Mesenchymal stem cell (in vitro differentiated cells and primary cell): ENCODE measurements at regions not wholly inside any gene's neighbourhood (a gene's known extent, or its start where the extent isn't known, plus 50 kb on each side); places are given as distances from the start of the nearest gene placed in this dataset.

Source experiments
- DNase-seq: peaks from one replicate; pipeline ENCODE4 v3.0.0-alpha.2; 2013
- H2AFZ ChIP-seq: one replicate; pipeline ENCODE4 v1.6.1; 2013; ENCODE audit warnings: low read depth, mild to moderate bottlenecking, control low read depth, inconsistent platforms, low read length, moderate library complexity
- H2AK5ac ChIP-seq: 2 replicates; pipeline ENCODE4 v1.6.1; 2013; ENCODE audit warnings: low read length, moderate library complexity, mild to moderate bottlenecking, inconsistent platforms; ENCODE audit not compliant: severe bottlenecking
- H2BK120ac ChIP-seq: one replicate; pipeline ENCODE4 v1.6.1; 2013; ENCODE audit warnings: low read depth, mild to moderate bottlenecking, inconsistent platforms, low read length, moderate library complexity
- H2BK12ac ChIP-seq, 2 experiments: one replicate each; pipeline ENCODE4 v1.6.1; 2013; ENCODE audit warnings: inconsistent platforms in 2 of 2, low read length in 2 of 2, mild to moderate bottlenecking in 2 of 2, moderate library complexity in 2 of 2, control low read depth in 1 of 2
- H2BK15ac ChIP-seq: one replicate; pipeline ENCODE4 v1.6.1; 2013; ENCODE audit warnings: mild to moderate bottlenecking, low read depth, inconsistent platforms; ENCODE audit not compliant: poor library complexity, severe bottlenecking
- H2BK5ac ChIP-seq: 2 replicates; pipeline ENCODE4 v1.6.1; 2013; ENCODE audit warnings: low read depth, mild to moderate bottlenecking, low read length, control low read depth, inconsistent platforms; ENCODE audit not compliant: poor library complexity, severe bottlenecking
- H3K14ac ChIP-seq, 2 experiments: one replicate each; pipeline ENCODE4 v1.6.1; 2013; ENCODE audit warnings: inconsistent platforms in 2 of 2, low read length in 2 of 2, control low read depth in 1 of 2, mild to moderate bottlenecking in 1 of 2, moderate library complexity in 1 of 2
- H3K18ac ChIP-seq, 2 experiments: one replicate each; pipeline ENCODE4 v1.6.1; 2013; ENCODE audit warnings: inconsistent platforms in 2 of 2, low read length in 2 of 2, control low read depth in 1 of 2, low read depth in 1 of 2, mild to moderate bottlenecking in 1 of 2
- H3K23ac ChIP-seq, 2 experiments: one replicate each; pipeline ENCODE4 v1.6.1; 2013; ENCODE audit warnings: inconsistent platforms in 2 of 2, low read length in 2 of 2, mild to moderate bottlenecking in 2 of 2, moderate library complexity in 2 of 2, control low read depth in 1 of 2
- H3K27ac ChIP-seq: 2 replicates; pipeline ENCODE4 v1.5.1; 2013; ENCODE audit warnings: mild to moderate bottlenecking, moderate library complexity, low read length, control low read depth, inconsistent platforms; ENCODE audit not compliant: poor library complexity, severe bottlenecking
- H3K27me3 ChIP-seq, 2 experiments: 2 replicates each; pipeline versions ENCODE4 v1.6.1 to v1.7.0; 2013; ENCODE audit warnings: low read length in 2 of 2, mild to moderate bottlenecking in 2 of 2, moderate library complexity in 2 of 2, control low read depth in 1 of 2, inconsistent platforms in 1 of 2; ENCODE audit not compliant: control insufficient read depth in 1 of 2, insufficient read depth in 1 of 2
- H3K36me3 ChIP-seq, 2 experiments: 2 replicates each; pipeline versions ENCODE4 v1.6.1 to v1.7.0; 2013; ENCODE audit warnings: low read length in 2 of 2, control low read depth in 1 of 2, inconsistent platforms in 1 of 2, low read depth in 1 of 2, mild to moderate bottlenecking in 1 of 2; ENCODE audit not compliant: insufficient read depth in 2 of 2, control insufficient read depth in 1 of 2
- H3K4ac ChIP-seq, 2 experiments: one replicate each; pipeline ENCODE4 v1.6.1; 2013; ENCODE audit warnings: inconsistent platforms in 2 of 2, low read length in 2 of 2, mild to moderate bottlenecking in 2 of 2, moderate library complexity in 2 of 2, control low read depth in 1 of 2, low read depth in 1 of 2
- H3K4me1 ChIP-seq: 2 replicates; pipeline ENCODE4 v1.6.1; 2013; ENCODE audit warnings: low read depth, low read length, control low read depth; ENCODE audit not compliant: control insufficient read depth, insufficient read depth
- H3K4me2 ChIP-seq: 2 replicates; pipeline ENCODE4 v1.6.1; 2013; ENCODE audit warnings: low read length, mild to moderate bottlenecking, inconsistent platforms; ENCODE audit not compliant: poor library complexity, severe bottlenecking
- H3K4me3 ChIP-seq, 2 experiments: 2 replicates each; pipeline versions ENCODE4 v1.5.1 to v1.7.0; 2013; ENCODE audit warnings: low read length in 2 of 2, mild to moderate bottlenecking in 2 of 2, control low read depth in 1 of 2, low read depth in 1 of 2; ENCODE audit not compliant: insufficient read depth in 1 of 2
- H3K79me1 ChIP-seq: replicated peaks from 2 replicates; pipeline ENCODE4 v1.6.1; 2013; ENCODE audit warnings: mild to moderate bottlenecking, control low read depth, low read length, inconsistent platforms; ENCODE audit not compliant: poor library complexity, severe bottlenecking
- H3K9ac ChIP-seq: 2 replicates; pipeline ENCODE4 v1.7.0; 2013; ENCODE audit warnings: mild to moderate bottlenecking, low read length, moderate library complexity
- H3K9me3 ChIP-seq: 2 replicates; pipeline ENCODE4 v1.7.0; 2013; ENCODE audit warnings: mild to moderate bottlenecking, low read length; ENCODE audit not compliant: control insufficient read depth
- H4K8ac ChIP-seq: one replicate; pipeline ENCODE4 v1.6.1; 2013; ENCODE audit warnings: inconsistent platforms, mild to moderate bottlenecking, low read length, moderate library complexity
- H4K91ac ChIP-seq: one replicate; pipeline ENCODE4 v1.6.1; 2013; ENCODE audit warnings: mild to moderate bottlenecking, low read length, inconsistent platforms
- WGBS: methylation state at CpG from one replicate; pipeline ENCODE4 v1.1.7; 2013; ENCODE audit warnings: mixed read lengths; 5-methylcytosine and 5-hydroxymethylcytosine counted together

- H2AK5ac ChIP-seq, result no peak overlapping the region
- no peak overlapping the region for H4K8ac ChIP-seq
- no peak overlapping the region for H2BK15ac ChIP-seq
- H3K27me3 ChIP-seq, result no peaks in the 10 kb centered on the region
- H3K36me3 ChIP-seq, result no peaks in the 10 kb centered on the region
- no peak overlapping the region for H3K9ac ChIP-seq
- H3K4me3 ChIP-seq, result no peak overlapping the region
- no peaks in the 10 kb centered on the region for H3K9me3 ChIP-seq
- H3K4ac ChIP-seq, result no peak overlapping the region
- no peak overlapping the region for H3K23ac ChIP-seq
- H3K14ac ChIP-seq, result no peak overlapping the region
- WGBS, result 85% methylated on average over 3 of the region's 3 CpGs
- no peak overlapping the region for H2BK12ac ChIP-seq
- H3K18ac ChIP-seq, result no peak overlapping the region
- no peaks in the 10 kb centered on the region for H3K79me1 ChIP-seq
- no peak for DNase-seq
- no peak overlapping the region for H2BK120ac ChIP-seq
- H3K4me1 ChIP-seq, result no peaks in the 10 kb centered on the region
- H4K91ac ChIP-seq, result no peak overlapping the region
- H2AFZ ChIP-seq, result no peak overlapping the region
- no peak overlapping the region for H3K4me2 ChIP-seq
- no peak overlapping the region for H3K27ac ChIP-seq
- H2BK5ac ChIP-seq, result no peak overlapping the region
Measured at GRCh38 chr10:8400892-8401291, 346.4 kb downstream of the GATA3 start.

GRCh38 chr10:8401531-8401930 is 347.0 kb downstream of the GATA3 start:
- no peak overlapping the region for H4K91ac ChIP-seq
- no peak overlapping the region for H3K4me3 ChIP-seq
- no peak for DNase-seq
- no peak overlapping the region for H4K8ac ChIP-seq
- H3K27me3 ChIP-seq, result no peaks in the 10 kb centered on the region
- H3K4me2 ChIP-seq, result no peak overlapping the region
- H2AK5ac ChIP-seq, result no peak overlapping the region
- no peak overlapping the region for H2BK120ac ChIP-seq
- H3K18ac ChIP-seq, result no peak overlapping the region
- H2BK5ac ChIP-seq, result no peak overlapping the region
- no peaks in the 10 kb centered on the region for H3K79me1 ChIP-seq
- 93% methylated on average over 1 of the region's 4 CpGs for WGBS
- no peaks in the 10 kb centered on the region for H3K4me1 ChIP-seq
- H2AFZ ChIP-seq, result no peak overlapping the region
- H3K14ac ChIP-seq, result no peak overlapping the region
- no peak overlapping the region for H2BK15ac ChIP-seq
- H3K9me3 ChIP-seq, result no peaks in the 10 kb centered on the region
- H3K4ac ChIP-seq, result no peak overlapping the region
- H3K9ac ChIP-seq, result no peak overlapping the region
- no peak overlapping the region for H2BK12ac ChIP-seq
- no peaks in the 10 kb centered on the region for H3K36me3 ChIP-seq
- H3K23ac ChIP-seq, result no peak overlapping the region
- no peak overlapping the region for H3K27ac ChIP-seq

- H3K9ac ChIP-seq, result no peak overlapping the region
- H3K36me3 ChIP-seq, result no peaks in the 10 kb centered on the region
- no peaks in the 10 kb centered on the region for H3K9me3 ChIP-seq
- no peak overlapping the region for H3K18ac ChIP-seq
- no peak overlapping the region for H3K27ac ChIP-seq
- no peak overlapping the region for H4K91ac ChIP-seq
- WGBS, result 66% methylated on average over 3 of the region's 4 CpGs
- no peak overlapping the region for H2BK120ac ChIP-seq
- H2AK5ac ChIP-seq, result no peak overlapping the region
- H3K4me3 ChIP-seq, result no peak overlapping the region
- no peak overlapping the region for H3K14ac ChIP-seq
- no peak overlapping the region for H4K8ac ChIP-seq
- H3K4me1 ChIP-seq, result no peaks in the 10 kb centered on the region
- H3K23ac ChIP-seq, result no peak overlapping the region
- H2BK12ac ChIP-seq, result no peak overlapping the region
- no peaks in the 10 kb centered on the region for H3K27me3 ChIP-seq
- no peak for DNase-seq
- H3K4me2 ChIP-seq, result no peak overlapping the region
- no peaks in the 10 kb centered on the region for H3K79me1 ChIP-seq
- H2BK5ac ChIP-seq, result no peak overlapping the region
- no peak overlapping the region for H2BK15ac ChIP-seq
- H2AFZ ChIP-seq, result no peak overlapping the region
- H3K4ac ChIP-seq, result no peak overlapping the region
Measured at GRCh38 chr10:8402576-8402975, 348.1 kb downstream of the GATA3 start.

- H2BK15ac ChIP-seq, result no peak overlapping the region
- H3K27ac ChIP-seq, result no peak overlapping the region
- no peak overlapping the region for H3K4me2 ChIP-seq
- H2BK5ac ChIP-seq, result no peak overlapping the region
- no peaks in the 10 kb centered on the region for H3K4me1 ChIP-seq
- H3K18ac ChIP-seq, result no peak overlapping the region
- no peak for DNase-seq
- no peaks in the 10 kb centered on the region for H3K79me1 ChIP-seq
- WGBS, result 33% methylated on average over 3 of the region's 4 CpGs
- no peak overlapping the region for H2AFZ ChIP-seq
- H3K27me3 ChIP-seq, result no peaks in the 10 kb centered on the region
- H2AK5ac ChIP-seq, result no peak overlapping the region
- H4K8ac ChIP-seq, result no peak overlapping the region
- H2BK120ac ChIP-seq, result no peak overlapping the region
- H3K4me3 ChIP-seq, result no peak overlapping the region
- no peak overlapping the region for H3K14ac ChIP-seq
- H3K9ac ChIP-seq, result no peak overlapping the region
- no peak overlapping the region for H2BK12ac ChIP-seq
- no peak overlapping the region for H3K4ac ChIP-seq
- H3K36me3 ChIP-seq, result no peaks in the 10 kb centered on the region
- H3K23ac ChIP-seq, result no peak overlapping the region
- no peaks in the 10 kb centered on the region for H3K9me3 ChIP-seq
- no peak overlapping the region for H4K91ac ChIP-seq
Measured at GRCh38 chr10:8403711-8404371, 349.4 kb downstream of the GATA3 start.
